GM23248 (cell line): ENCODE measurements at regions not wholly inside any gene's neighbourhood (a gene's known extent, or its start where the extent isn't known, plus 50 kb on each side); places are given as distances from the start of the nearest gene placed in this dataset.

Source experiments
- DNase-seq: peaks from one replicate; pipeline ENCODE4 v3.0.0-alpha.2; 2015
- H2AFZ ChIP-seq: fragments of 200-600 bp; sonication (generic); 2 replicates; pipeline ENCODE4 v1.6.1; 2016; ENCODE audit warnings: antibody characterized with exemption
- H3F3A ChIP-seq: fragments of 200-600 bp; sonication (generic); 2 replicates; pipeline ENCODE4 v1.6.1; 2016; ENCODE audit warnings: mild to moderate bottlenecking, antibody characterized with exemption, mixed run types; ENCODE audit not compliant: insufficient read depth
- H3K27ac ChIP-seq: fragments of 200-600 bp; sonication (generic); 2 replicates; pipeline ENCODE4 v1.5.1; 2016; ENCODE audit warnings: mild to moderate bottlenecking
- H3K27me3 ChIP-seq: fragments of 200-600 bp; sonication (generic); replicated peaks from 2 replicates; pipeline ENCODE4 v1.6.1; 2016; ENCODE audit warnings: mild to moderate bottlenecking; ENCODE audit not compliant: insufficient read depth
- H3K36me3 ChIP-seq: fragments of 200-600 bp; sonication (generic); 2 replicates; pipeline ENCODE4 v1.6.1; 2016; ENCODE audit warnings: low read depth, mild to moderate bottlenecking
- H3K4me1 ChIP-seq: fragments of 200-600 bp; sonication (generic); 2 replicates; pipeline ENCODE4 v1.6.1; 2016; ENCODE audit warnings: mild to moderate bottlenecking; ENCODE audit not compliant: insufficient read depth
- H3K4me2 ChIP-seq: fragments of 200-600 bp; sonication (generic); one replicate; pipeline ENCODE4 v1.6.1; 2016; ENCODE audit warnings: mild to moderate bottlenecking; ENCODE audit not compliant: unreplicated experiment
- H3K4me3 ChIP-seq: fragments of 200-600 bp; sonication (generic); 2 replicates; pipeline ENCODE4 v1.5.1; 2016; ENCODE audit warnings: mild to moderate bottlenecking
- H3K79me2 ChIP-seq: fragments of 200-600 bp; sonication (generic); 2 replicates; pipeline ENCODE4 v1.6.1; 2016; ENCODE audit warnings: mild to moderate bottlenecking; ENCODE audit not compliant: insufficient read depth
- H3K9ac ChIP-seq: fragments of 200-600 bp; sonication (generic); 2 replicates; pipeline ENCODE4 v1.6.1; 2016; ENCODE audit warnings: mild to moderate bottlenecking
- H3K9me2 ChIP-seq: fragments of 200-600 bp; sonication (generic); 2 replicates; pipeline ENCODE4 v1.6.1; 2016; ENCODE audit warnings: mixed run types, mild to moderate bottlenecking, moderate library complexity; ENCODE audit not compliant: insufficient read depth
- H3K9me3 ChIP-seq: fragments of 200-600 bp; sonication (generic); one replicate; pipeline ENCODE4 v1.6.1; 2017; ENCODE audit warnings: low read depth
- H4K20me1 ChIP-seq: fragments of 200-600 bp; sonication (generic); 2 replicates; pipeline ENCODE4 v1.6.0; 2016; ENCODE audit not compliant: insufficient read depth
- EZH2 ChIP-seq: fragments of 200-600 bp; sonication (generic); IDR thresholded peaks from 2 replicates; pipeline ENCODE4 v1.6.1; 2018; ENCODE audit warnings: antibody characterized with exemption, mild to moderate bottlenecking; ENCODE audit not compliant: insufficient read depth, poor library complexity, severe bottlenecking
- EZH2phosphoT487 ChIP-seq: fragments of 200-600 bp; sonication (generic); IDR thresholded peaks from 2 replicates; pipeline ENCODE4 v1.6.1; 2018; ENCODE audit warnings: antibody characterized with exemption, moderate library complexity, mild to moderate bottlenecking, low read depth; ENCODE audit not compliant: insufficient read depth
- WGBS, 2 experiments: methylation state at CpG; one replicate each; pipeline ENCODE4 v1.1.6; 2015 to 2017; ENCODE audit warnings: low lambda C conversion rate in 2 of 2, low coverage in 1 of 2; ENCODE audit errors: missing lambda C conversion rate in 2 of 2; 5-methylcytosine and 5-hydroxymethylcytosine counted together
- in situ Hi-C: fragments of 300-500 bp; cut with MboI; formaldehyde crosslinking; loops from 2 replicates; pipeline ENCODE4 v1.15.0; 2020

DNA sequence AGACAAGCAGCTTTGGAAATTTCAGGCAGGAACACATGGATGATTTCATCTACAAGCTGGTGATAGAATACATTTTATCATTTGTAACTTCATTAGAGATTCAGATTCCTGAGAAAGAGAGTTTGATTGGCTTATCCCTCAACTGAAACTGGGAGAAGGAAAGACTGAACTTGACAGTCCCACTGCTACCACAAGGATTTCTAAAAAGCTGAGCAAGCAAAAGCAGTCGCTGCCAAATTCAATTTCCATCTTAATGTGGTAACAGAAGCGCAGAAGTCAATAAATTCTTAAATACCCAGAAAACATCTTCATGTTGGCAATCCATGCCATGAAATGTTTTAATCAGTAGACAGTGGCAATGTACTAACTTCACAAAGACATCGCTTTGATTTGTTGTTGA, 172.1 kb upstream of the DACH1 start:
- TF ChIP-seq EZH2 = no peak
- no peak for TF ChIP-seq EZH2phosphoT487
- H3K4me1 ChIP-seq = no peaks in the 10 kb centered on the region
- no peak for DNase-seq
- no peaks in the 10 kb centered on the region for H3F3A ChIP-seq
- in situ Hi-C loops = no loop called here
- no peaks in the 10 kb centered on the region for H3K36me3 ChIP-seq
- H3K27me3 ChIP-seq = no peaks in the 10 kb centered on the region
- H3K9ac ChIP-seq = no peak overlapping the region
- H3K9me2 ChIP-seq = no peaks in the 10 kb centered on the region
- H3K4me2 ChIP-seq = no peak overlapping the region
- WGBS, 2 experiments = 28 to 31% methylated on average over 3 of the region's 3 CpGs
- no peaks in the 10 kb centered on the region for H4K20me1 ChIP-seq
- H3K79me2 ChIP-seq = no peaks in the 10 kb centered on the region
- no peak overlapping the region for H2AFZ ChIP-seq
- H3K4me3 ChIP-seq = no peak overlapping the region
- H3K9me3 ChIP-seq = no peaks in the 10 kb centered on the region
- no peak overlapping the region for H3K27ac ChIP-seq

DNA sequence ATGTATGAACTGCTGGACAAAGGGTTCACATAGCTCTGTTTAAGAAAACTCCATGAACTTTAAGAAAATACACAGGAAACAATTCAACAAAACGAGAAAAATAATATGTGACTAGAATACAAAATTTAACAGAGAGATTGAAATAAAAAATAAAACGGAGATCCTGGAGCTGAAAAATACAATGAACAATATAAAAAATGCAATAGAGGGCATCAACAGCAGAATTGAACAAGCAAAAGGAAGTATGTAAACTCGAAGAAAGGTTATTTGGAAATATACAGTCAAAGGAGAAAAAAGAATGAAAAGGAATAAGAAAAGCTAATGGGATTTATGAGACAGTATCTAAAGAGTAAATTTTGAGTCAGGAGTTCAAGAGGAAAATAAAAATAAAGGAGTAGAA, 163.0 kb upstream of the DACH1 start:
- Histone ChIP-seq H3K27me3 (no peaks in the 10 kb centered on the region), H3K4me3 (no peak overlapping the region), H2AFZ (no peak overlapping the region), H3K4me1 (no peaks in the 10 kb centered on the region), H3K27ac (no peak overlapping the region), H4K20me1 (no peaks in the 10 kb centered on the region), H3K79me2 (no peaks in the 10 kb centered on the region), H3K9me2 (no peaks in the 10 kb centered on the region), H3K9ac (no peak overlapping the region), H3K4me2 (no peak overlapping the region), H3K36me3 (no peaks in the 10 kb centered on the region), H3K9me3 (peaks cover 7% of the 10 kb centered on the region), H3F3A (no peaks in the 10 kb centered on the region)
- TF ChIP-seq EZH2phosphoT487 (no peak), EZH2 (no peak)
- 9 to 10% methylated on average over 3 of the region's 3 CpGs for WGBS, 2 experiments
- DNase-seq = no peak
- in situ Hi-C loops = no loop called here

DNA sequence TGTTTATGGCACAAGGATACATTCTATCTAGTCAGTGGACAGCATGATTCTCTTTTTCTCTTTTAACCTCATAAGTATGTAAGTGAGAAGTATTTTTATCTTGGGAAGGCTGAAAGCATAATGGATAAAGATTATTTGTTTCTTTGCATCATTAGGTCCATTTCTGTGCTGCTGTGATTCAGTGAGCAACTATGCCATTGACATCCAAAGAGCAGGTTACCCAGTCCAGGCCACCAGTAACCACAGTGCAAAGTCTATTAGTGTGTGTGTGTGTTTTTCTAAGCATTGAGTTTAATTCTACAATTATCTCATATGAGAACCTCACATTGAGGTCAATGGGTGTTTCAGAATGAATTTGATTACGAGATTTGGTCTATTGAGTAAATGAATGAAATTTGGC, 158.8 kb upstream of the DACH1 start:
- WGBS, 2 experiments = 14 to 27% methylated on average over 1 of the region's 1 CpG
- Histone ChIP-seq H3K4me3 (no peak overlapping the region), H3F3A (no peaks in the 10 kb centered on the region), H3K9me3 (peaks cover 7% of the 10 kb centered on the region), H3K27ac (no peak overlapping the region), H3K4me2 (no peak overlapping the region), H3K36me3 (no peaks in the 10 kb centered on the region), H3K4me1 (no peaks in the 10 kb centered on the region), H4K20me1 (no peaks in the 10 kb centered on the region), H3K9ac (no peak overlapping the region), H3K79me2 (no peaks in the 10 kb centered on the region), H3K27me3 (no peaks in the 10 kb centered on the region), H2AFZ (no peak overlapping the region), H3K9me2 (no peaks in the 10 kb centered on the region)
- TF ChIP-seq EZH2 (no peak), EZH2phosphoT487 (no peak)
- no peak for DNase-seq
- in situ Hi-C loops = no loop called here

DNA sequence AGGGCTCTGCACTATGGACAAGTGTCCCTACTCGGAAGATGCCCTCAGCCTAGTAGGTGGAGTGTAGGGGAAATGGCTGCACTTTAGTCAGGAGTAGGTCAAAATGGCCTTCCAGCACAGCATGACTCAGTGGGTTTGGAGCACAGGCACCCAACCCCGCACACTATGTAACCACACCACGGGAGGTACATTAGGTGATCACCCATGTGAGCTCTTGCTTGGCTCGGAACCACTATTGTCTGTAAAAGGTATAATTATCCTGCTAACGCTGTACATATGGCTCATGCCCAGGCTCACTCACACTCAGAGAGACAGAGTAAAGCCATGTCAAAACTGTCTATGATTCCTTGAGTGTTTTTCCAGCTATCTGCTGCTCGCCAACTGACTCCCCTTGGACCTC, 156.9 kb upstream of the DACH1 start:
- Histone ChIP-seq H3F3A (no peaks in the 10 kb centered on the region), H3K4me2 (no peak overlapping the region), H3K79me2 (no peaks in the 10 kb centered on the region), H3K4me3 (no peak overlapping the region), H2AFZ (no peak overlapping the region), H4K20me1 (no peaks in the 10 kb centered on the region), H3K9me2 (no peaks in the 10 kb centered on the region), H3K9ac (no peak overlapping the region), H3K27ac (no peak overlapping the region), H3K27me3 (no peaks in the 10 kb centered on the region), H3K9me3 (no peaks in the 10 kb centered on the region), H3K4me1 (no peaks in the 10 kb centered on the region), H3K36me3 (no peaks in the 10 kb centered on the region)
- in situ Hi-C loops = no loop called here
- DNase-seq = no peak
- no peak for TF ChIP-seq EZH2
- no peak for TF ChIP-seq EZH2phosphoT487
- 28 to 30% methylated on average over 6 of the region's 6 CpGs for WGBS, 2 experiments

DNA sequence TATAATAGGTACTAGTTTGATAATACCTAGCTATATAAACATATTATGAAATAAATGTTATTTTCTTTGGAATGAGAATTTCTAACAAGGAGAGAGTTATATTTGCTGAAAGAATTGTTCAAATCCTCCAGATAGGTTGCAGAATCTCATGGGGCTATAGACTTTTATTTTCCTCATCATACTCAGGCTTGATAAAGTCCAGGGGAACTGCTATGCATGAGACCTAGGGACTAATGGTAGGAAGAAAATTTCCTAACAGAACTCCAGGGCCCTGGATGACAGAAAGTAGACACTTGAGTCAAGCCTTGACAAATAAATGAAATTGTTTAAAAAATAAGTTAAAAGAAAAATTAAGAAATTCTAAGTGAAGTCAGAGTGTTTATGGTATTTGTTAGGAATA, 138.5 kb upstream of the DACH1 start:
- Histone ChIP-seq H2AFZ (no peak overlapping the region), H3K4me1 (no peaks in the 10 kb centered on the region), H3K9me3 (peaks cover 4% of the 10 kb centered on the region), H3F3A (no peaks in the 10 kb centered on the region), H3K36me3 (no peaks in the 10 kb centered on the region), H3K27ac (no peak overlapping the region), H3K79me2 (no peaks in the 10 kb centered on the region), H3K27me3 (no peaks in the 10 kb centered on the region), H3K4me3 (no peak overlapping the region), H4K20me1 (no peaks in the 10 kb centered on the region), H3K4me2 (no peak overlapping the region), H3K9ac (no peak overlapping the region), H3K9me2 (no peaks in the 10 kb centered on the region)
- no peak for TF ChIP-seq EZH2
- TF ChIP-seq EZH2phosphoT487 = no peak
- no peak for DNase-seq
- in situ Hi-C loops = no loop called here
